ENCODE measurements at regions not wholly inside any gene's neighbourhood (a gene's known extent, or its start where the extent isn't known, plus 50 kb on each side); places are given as distances from the start of the nearest gene placed in this dataset.

- peak overlapping the region; percentile 53 for H4K8ac ChIP-seq (ENCODE audit: low read depth, low read length)
- H4K91ac ChIP-seq (ENCODE audit: low read depth, low read length): peak overlapping the region; percentile 84
- H3K4me3 ChIP-seq (ENCODE audit: low read depth, low read length): no peak overlapping the region
- no peak overlapping the region for H2AFZ ChIP-seq (ENCODE audit: insufficient read depth, low read length, poor library complexity)
- peak overlapping the region; percentile 28 for H3K14ac ChIP-seq (ENCODE audit: low read length)
- H3K27me3 ChIP-seq (ENCODE audit: insufficient read depth, low read length): no peaks in the 10 kb centered on the region
- H3K9ac ChIP-seq (ENCODE audit: low read length): no peak overlapping the region
- H3K4me1 ChIP-seq (ENCODE audit: control insufficient read depth in 1 of 2, insufficient read depth in 2 of 2, low read length in 2 of 2): peaks cover 20 to 21% of the 10 kb centered on the region in 2 experiments
- peak overlapping the region; percentile 59 for H2BK5ac ChIP-seq (ENCODE audit: low read depth, low read length, poor library complexity)
- peak in 1 of 2 donors; percentile 30 for DNase-seq
- H2BK120ac ChIP-seq (ENCODE audit: insufficient read depth, low read length, poor library complexity): peak overlapping the region; percentile 33
- peak overlapping the region; percentile 80 for H3K27ac ChIP-seq (ENCODE audit: low read depth, low read length)
- H3K36me3 ChIP-seq (ENCODE audit: control insufficient read depth in 1 of 2, insufficient read depth in 2 of 2, low read length in 2 of 2): no peaks in the 10 kb centered on the region
- no peaks in the 10 kb centered on the region for H3K79me2 ChIP-seq (ENCODE audit: control insufficient read depth, insufficient read depth, low read length, poor library complexity)
- H3K79me1 ChIP-seq (ENCODE audit: low read length): peaks cover 13% of the 10 kb centered on the region
- H2BK12ac ChIP-seq (ENCODE audit: low read length): peak overlapping the region; percentile 68
- H3K18ac ChIP-seq (ENCODE audit: low read length): peak overlapping the region; percentile 60
- H4K12ac ChIP-seq (ENCODE audit: low read depth, low read length): no peak overlapping the region
- peak overlapping the region; percentile 25 for H3K4me2 ChIP-seq (ENCODE audit: low read length)
- no peak overlapping the region for H3K23ac ChIP-seq (ENCODE audit: low read length)
- H3K4ac ChIP-seq (ENCODE audit: low read depth, low read length): no peak overlapping the region
- WGBS (ENCODE audit: extremely low coverage, insufficient coverage, insufficient read length): no CpG with 5 or more reads among the region's 13 CpGs
- H2AK5ac ChIP-seq (ENCODE audit: low read length): no peak overlapping the region
- no peaks in the 10 kb centered on the region for H3K9me3 ChIP-seq (ENCODE audit: insufficient read depth, low read depth, low read length)
These were observed 519.5 kb upstream of the CAMK1G start for GRCh38 chr1:209063767-209064659.

GRCh38 chr1:209064850-209065706 is 518.4 kb upstream of the CAMK1G start:
- Histone ChIP-seq H3K18ac (ENCODE audit: low read length) (no peak overlapping the region), H3K4me3 (ENCODE audit: low read depth, low read length) (no peak overlapping the region), H3K4me1 (ENCODE audit: control insufficient read depth in 1 of 2, insufficient read depth in 2 of 2, low read length in 2 of 2) (peaks cover 20 to 21% of the 10 kb centered on the region in 2 experiments), H2BK5ac (ENCODE audit: low read depth, low read length, poor library complexity) (peak overlapping the region; percentile 68), H3K79me1 (ENCODE audit: low read length) (peaks cover 13% of the 10 kb centered on the region), H3K14ac (ENCODE audit: low read length) (peak overlapping the region; percentile 69), H3K4ac (ENCODE audit: low read depth, low read length) (no peak overlapping the region), H3K27ac (ENCODE audit: low read depth, low read length) (peak overlapping the region; percentile 55), H3K9ac (ENCODE audit: low read length) (no peak overlapping the region), H3K9me3 (ENCODE audit: insufficient read depth, low read depth, low read length) (no peaks in the 10 kb centered on the region), H4K12ac (ENCODE audit: low read depth, low read length) (no peak overlapping the region), H3K23ac (ENCODE audit: low read length) (no peak overlapping the region), H4K91ac (ENCODE audit: low read depth, low read length) (peak overlapping the region; percentile 80), H2BK120ac (ENCODE audit: insufficient read depth, low read length, poor library complexity) (peak overlapping the region; percentile 68), H3K36me3 (ENCODE audit: control insufficient read depth in 1 of 2, insufficient read depth in 2 of 2, low read length in 2 of 2) (no peaks in the 10 kb centered on the region), H3K79me2 (ENCODE audit: control insufficient read depth, insufficient read depth, low read length, poor library complexity) (no peaks in the 10 kb centered on the region), H2AFZ (ENCODE audit: insufficient read depth, low read length, poor library complexity) (no peak overlapping the region), H2BK12ac (ENCODE audit: low read length) (peak overlapping the region; percentile 41), H3K27me3 (ENCODE audit: insufficient read depth, low read length) (no peaks in the 10 kb centered on the region), H3K4me2 (ENCODE audit: low read length) (peak overlapping the region; percentile 11), H4K8ac (ENCODE audit: low read depth, low read length) (peak overlapping the region; percentile 32), H2AK5ac (ENCODE audit: low read length) (no peak overlapping the region)
- no peak for DNase-seq
- WGBS (ENCODE audit: extremely low coverage, insufficient coverage, insufficient read length): no CpG with 5 or more reads among the region's 11 CpGs

- Histone ChIP-seq H3K14ac (ENCODE audit: low read length) (no peak overlapping the region), H3K27me3 (ENCODE audit: insufficient read depth, low read length) (no peaks in the 10 kb centered on the region), H3K79me2 (ENCODE audit: control insufficient read depth, insufficient read depth, low read length, poor library complexity) (no peaks in the 10 kb centered on the region), H2BK5ac (ENCODE audit: low read depth, low read length, poor library complexity) (no peak overlapping the region), H3K18ac (ENCODE audit: low read length) (no peak overlapping the region), H4K91ac (ENCODE audit: low read depth, low read length) (no peak overlapping the region), H3K79me1 (ENCODE audit: low read length) (no peaks in the 10 kb centered on the region), H3K36me3 (ENCODE audit: control insufficient read depth in 1 of 2, insufficient read depth in 2 of 2, low read length in 2 of 2) (no peaks in the 10 kb centered on the region), H3K4me1 (ENCODE audit: control insufficient read depth in 1 of 2, insufficient read depth in 2 of 2, low read length in 2 of 2) (no peaks in the 10 kb centered on the region), H3K9ac (ENCODE audit: low read length) (no peak overlapping the region), H2AK5ac (ENCODE audit: low read length) (no peak overlapping the region), H2BK120ac (ENCODE audit: insufficient read depth, low read length, poor library complexity) (no peak overlapping the region), H4K8ac (ENCODE audit: low read depth, low read length) (no peak overlapping the region), H2BK12ac (ENCODE audit: low read length) (no peak overlapping the region), H3K4ac (ENCODE audit: low read depth, low read length) (no peak overlapping the region), H3K9me3 (ENCODE audit: insufficient read depth, low read depth, low read length) (no peaks in the 10 kb centered on the region), H3K23ac (ENCODE audit: low read length) (no peak overlapping the region), H2AFZ (ENCODE audit: insufficient read depth, low read length, poor library complexity) (no peak overlapping the region), H3K27ac (ENCODE audit: low read depth, low read length) (no peak overlapping the region), H3K4me3 (ENCODE audit: low read depth, low read length) (no peak overlapping the region), H3K4me2 (ENCODE audit: low read length) (no peak overlapping the region), H4K12ac (ENCODE audit: low read depth, low read length) (no peak overlapping the region)
- no peak for DNase-seq
These were observed 511.0 kb upstream of the CAMK1G start for GRCh38 chr1:209072481-209072880.

GRCh38 chr1:209073879-209074278 is 509.6 kb upstream of the CAMK1G start:
- no peak overlapping the region for H3K9ac ChIP-seq (ENCODE audit: low read length)
- H4K12ac ChIP-seq (ENCODE audit: low read depth, low read length): no peak overlapping the region
- no peak overlapping the region for H4K8ac ChIP-seq (ENCODE audit: low read depth, low read length)
- no peak overlapping the region for H4K91ac ChIP-seq (ENCODE audit: low read depth, low read length)
- H3K4me1 ChIP-seq (ENCODE audit: control insufficient read depth in 1 of 2, insufficient read depth in 2 of 2, low read length in 2 of 2): no peaks in the 10 kb centered on the region
- no peak overlapping the region for H3K18ac ChIP-seq (ENCODE audit: low read length)
- peak overlapping the region; percentile 78 for H3K23ac ChIP-seq (ENCODE audit: low read length)
- no peak overlapping the region for H3K4ac ChIP-seq (ENCODE audit: low read depth, low read length)
- H3K4me2 ChIP-seq (ENCODE audit: low read length): no peak overlapping the region
- H2AK5ac ChIP-seq (ENCODE audit: low read length): no peak overlapping the region
- no peak overlapping the region for H2BK12ac ChIP-seq (ENCODE audit: low read length)
- no peak overlapping the region for H2BK5ac ChIP-seq (ENCODE audit: low read depth, low read length, poor library complexity)
- H3K79me2 ChIP-seq (ENCODE audit: control insufficient read depth, insufficient read depth, low read length, poor library complexity): no peaks in the 10 kb centered on the region
- no peak overlapping the region for H3K27ac ChIP-seq (ENCODE audit: low read depth, low read length)
- H3K9me3 ChIP-seq (ENCODE audit: insufficient read depth, low read depth, low read length): no peaks in the 10 kb centered on the region
- DNase-seq: no peak
- H3K27me3 ChIP-seq (ENCODE audit: insufficient read depth, low read length): no peaks in the 10 kb centered on the region
- H3K36me3 ChIP-seq (ENCODE audit: control insufficient read depth in 1 of 2, insufficient read depth in 2 of 2, low read length in 2 of 2): no peaks in the 10 kb centered on the region
- no peaks in the 10 kb centered on the region for H3K79me1 ChIP-seq (ENCODE audit: low read length)
- no peak overlapping the region for H3K4me3 ChIP-seq (ENCODE audit: low read depth, low read length)
- H2BK120ac ChIP-seq (ENCODE audit: insufficient read depth, low read length, poor library complexity): no peak overlapping the region
- no peak overlapping the region for H2AFZ ChIP-seq (ENCODE audit: insufficient read depth, low read length, poor library complexity)
- H3K14ac ChIP-seq (ENCODE audit: low read length): no peak overlapping the region
